HG03575 (cell line): ENCODE measurements at regions not wholly inside any gene's neighbourhood (a gene's known extent, or its start where the extent isn't known, plus 50 kb on each side); places are given as distances from the start of the nearest gene placed in this dataset.

Experiments used
- ATAC-seq: cut with Tn5 transposase; IDR thresholded peaks from one replicate; pipeline ENCODE4 v1.9.1; 2021; ENCODE audit not compliant: unreplicated experiment, insufficient number of reproducible peaks, low FRiP score; ENCODE audit errors: extremely low read depth

DNA sequence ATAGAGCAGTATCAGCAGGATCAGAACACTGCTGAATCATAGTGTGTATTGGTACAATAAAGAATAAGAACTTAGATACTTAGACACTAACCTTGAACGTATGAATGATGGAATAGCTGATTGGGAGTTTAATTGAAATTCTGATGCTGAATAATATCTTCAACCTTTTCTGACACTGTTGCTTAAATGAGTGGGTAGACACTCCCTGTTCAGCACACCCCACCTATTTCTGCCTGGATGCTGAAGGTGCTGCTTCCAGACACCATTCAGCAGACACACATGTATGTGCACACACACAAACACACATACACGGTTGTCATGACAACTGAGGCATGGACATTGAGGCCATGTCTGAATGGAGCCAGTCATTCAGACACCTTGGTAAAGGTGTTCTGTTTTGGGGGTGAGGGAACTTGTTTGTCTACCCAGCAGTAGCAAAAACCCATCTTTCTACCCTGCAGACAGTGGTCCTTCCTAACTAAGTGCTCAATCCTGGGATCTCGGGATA lies 54.3 kb downstream of the TMEM215 start:
- ATAC-seq: no peak

- ATAC-seq: no peak
These were observed 55.9 kb downstream of the TMEM215 start for GRCh38 chr9:32839013-32839885.

DNA sequence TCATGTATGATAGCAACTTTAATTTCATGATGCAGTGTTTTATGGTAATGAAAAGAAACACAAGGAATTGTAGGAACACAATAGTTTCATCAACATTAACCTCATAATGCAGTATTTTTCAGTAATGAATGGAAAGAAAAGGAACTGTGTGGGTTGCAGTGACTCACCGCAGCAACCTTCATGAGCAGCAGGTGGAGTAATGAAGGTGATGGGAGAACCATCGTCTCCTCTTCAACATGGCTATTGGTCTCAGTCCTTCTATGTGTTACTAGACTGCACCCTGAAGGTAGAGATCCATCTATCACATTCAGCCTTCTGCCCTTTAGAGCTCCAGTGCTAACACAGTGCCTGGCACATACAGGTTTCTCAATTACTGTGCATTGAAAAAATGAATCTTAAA lies 58.0 kb downstream of the TMEM215 start:
- no peak for ATAC-seq

GRCh38 chr9:32843295-32843694 lies 60.0 kb downstream of the TMEM215 start:
- no peak for ATAC-seq

- no peak for ATAC-seq
These were observed 60.9 kb downstream of the TMEM215 start for GRCh38 chr9:32844259-32844658.

- ATAC-seq: no peak
These were observed 70.9 kb downstream of the TMEM215 start for GRCh38 chr9:32854271-32854670.

DNA sequence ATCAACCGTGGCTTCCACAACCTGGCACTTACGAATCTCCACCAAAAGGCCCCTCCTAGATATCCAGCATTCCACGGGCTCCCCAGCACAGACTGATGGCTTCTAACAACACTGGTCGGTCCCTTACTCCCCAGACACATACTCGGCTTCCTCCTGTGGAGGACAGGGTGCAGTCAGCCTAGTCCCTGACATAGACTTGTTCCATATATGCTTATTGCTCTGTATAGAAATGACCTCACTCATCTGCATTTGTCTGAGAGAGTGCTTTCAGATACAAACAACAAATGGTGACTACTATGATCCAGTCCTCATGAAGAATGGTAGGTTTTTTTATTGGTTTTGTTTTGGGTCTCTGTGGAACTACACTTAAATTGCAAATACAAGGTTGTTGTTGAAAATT lies 72.4 kb downstream of the TMEM215 start:
- no peak for ATAC-seq

GRCh38 chr9:32863291-32863690 lies 80.0 kb downstream of the TMEM215 start:
- ATAC-seq: no peak

GRCh38 chr9:32864971-32865370 lies 81.6 kb downstream of the TMEM215 start:
- no peak for ATAC-seq

- ATAC-seq: no peak
These were observed 82.9 kb downstream of the TMEM215 start for GRCh38 chr9:32866273-32866672.

GRCh38 chr9:32867026-32867425 lies 83.7 kb downstream of the TMEM215 start:
- ATAC-seq: no peak

DNA sequence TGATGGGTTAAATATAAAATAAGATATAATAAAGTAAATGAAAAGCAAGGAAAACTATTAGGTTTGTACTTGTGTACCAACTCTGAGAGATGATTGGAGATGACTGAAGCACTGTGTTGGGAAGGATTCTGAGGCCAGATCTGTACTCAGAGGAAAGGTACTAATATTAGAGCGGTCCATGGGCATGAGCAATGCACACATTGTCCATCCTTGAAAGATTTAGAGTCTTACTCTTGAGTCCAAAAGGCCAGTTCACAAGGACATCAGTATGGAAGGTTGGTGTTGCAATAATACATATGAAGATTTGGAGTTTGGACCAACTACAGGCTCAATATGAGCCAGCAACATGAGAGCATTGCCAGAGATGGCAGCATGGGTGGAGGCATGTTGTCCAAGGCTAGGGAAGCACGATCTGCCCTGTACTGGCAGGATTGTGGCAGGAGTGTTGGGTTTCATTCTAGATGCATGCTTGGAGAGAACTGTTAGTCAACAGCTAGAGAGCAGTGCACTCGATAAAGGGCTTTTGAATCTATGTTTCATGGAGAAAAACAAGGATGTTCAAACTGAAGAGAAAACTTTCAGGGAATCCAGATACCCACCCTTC lies 84.4 kb downstream of the TMEM215 start:
- ATAC-seq: no peak

GRCh38 chr9:32869404-32869803 lies 86.1 kb downstream of the TMEM215 start:
- ATAC-seq: no peak

DNA sequence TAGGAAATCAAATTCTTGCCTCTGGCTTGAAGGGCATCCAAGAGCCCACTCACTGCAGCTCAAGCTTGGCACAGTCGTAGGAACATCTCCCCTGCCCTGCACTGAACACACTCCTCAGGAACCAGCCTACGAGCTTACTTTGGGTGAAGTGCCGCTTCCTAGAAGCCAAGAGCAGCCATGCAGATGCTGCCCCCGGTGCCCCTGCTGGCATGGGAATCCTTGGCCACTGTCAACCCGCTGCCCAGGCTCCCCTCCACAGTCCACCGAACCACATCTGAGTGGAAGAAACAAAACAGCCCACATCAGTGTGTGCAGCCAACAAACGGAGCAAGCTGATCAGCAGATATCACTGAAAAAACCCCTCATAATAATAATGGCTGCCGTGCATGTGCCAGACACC lies 89.8 kb downstream of the TMEM215 start:
- no peak for ATAC-seq

GRCh38 chr9:32873553-32873952 lies 90.2 kb downstream of the TMEM215 start:
- ATAC-seq: no peak

- no peak for ATAC-seq
These were observed 91.9 kb downstream of the TMEM215 start for GRCh38 chr9:32875242-32875641.

GRCh38 chr9:32875748-32876147 lies 92.4 kb downstream of the TMEM215 start:
- no peak for ATAC-seq

- no peak for ATAC-seq
These were observed 93.8 kb downstream of the TMEM215 start for GRCh38 chr9:32877103-32877502.

DNA sequence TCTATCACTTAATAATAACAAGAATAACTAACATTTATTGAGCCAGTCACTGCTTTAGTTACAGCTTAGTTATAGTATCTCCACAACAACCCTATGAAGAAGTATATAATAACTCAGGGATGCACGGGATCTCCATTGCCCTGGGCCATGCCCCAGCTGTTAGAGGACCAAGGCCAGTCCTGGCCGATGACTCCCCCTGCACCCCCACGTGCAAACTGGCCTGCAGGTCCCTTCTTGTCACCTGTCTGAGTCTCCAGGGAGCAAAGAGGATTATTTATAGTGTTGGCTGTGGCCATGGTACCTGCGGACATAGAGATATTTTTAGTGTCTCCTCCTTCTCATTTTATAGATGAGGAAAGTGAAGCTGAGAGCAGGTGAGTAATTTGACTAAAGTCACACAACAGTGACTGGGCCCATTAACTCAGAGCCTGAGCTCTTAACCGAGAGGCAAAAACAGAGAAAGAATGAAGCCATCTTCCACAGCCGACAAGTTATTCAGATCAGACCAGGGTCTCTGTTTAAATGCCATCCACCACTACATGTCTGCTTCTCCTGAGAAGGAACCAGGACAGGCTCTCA lies 94.4 kb downstream of the TMEM215 start:
- ATAC-seq: no peak

DNA sequence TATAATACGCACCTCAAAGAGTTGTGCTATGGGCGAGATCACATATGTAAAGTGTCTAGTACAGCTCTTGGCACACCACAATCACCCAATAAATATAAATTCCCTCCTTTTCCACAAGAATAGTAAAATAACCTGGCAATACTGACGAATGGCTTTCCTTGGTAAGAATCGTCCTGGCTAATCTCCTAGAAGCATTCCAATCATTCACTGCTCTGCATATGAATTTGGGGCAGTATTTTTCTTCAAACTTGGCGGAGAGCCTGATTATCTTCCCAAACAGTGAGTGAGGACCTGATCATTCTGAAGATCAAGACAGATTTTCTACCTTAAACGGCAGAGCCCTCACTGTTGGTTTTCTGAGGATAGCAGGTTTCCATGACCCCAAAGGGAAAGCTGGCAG lies 96.0 kb downstream of the TMEM215 start:
- no peak for ATAC-seq
